ENCODE measurements at regions not wholly inside any gene's neighbourhood (a gene's known extent, or its start where the extent isn't known, plus 50 kb on each side); places are given as distances from the start of the nearest gene placed in this dataset.

DNA sequence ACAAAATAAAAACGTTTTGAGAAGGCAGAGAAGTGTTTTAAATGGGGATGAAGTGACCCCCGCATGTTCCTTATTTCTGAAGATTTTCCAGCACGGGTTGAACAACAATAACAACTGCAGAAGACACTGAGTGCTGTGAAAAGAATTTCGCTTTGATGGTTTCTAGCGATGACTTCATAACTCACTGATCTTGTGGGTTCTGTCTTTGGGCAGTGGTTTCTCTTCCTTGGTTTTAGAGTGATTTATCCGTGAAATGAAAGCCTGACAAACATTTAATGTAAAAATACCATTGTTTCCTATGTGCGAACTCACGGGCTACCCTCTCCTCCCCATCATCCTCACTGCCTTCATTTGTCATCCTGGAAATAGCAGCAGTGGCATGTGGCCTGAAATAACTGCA, 793.9 kb downstream of the QKI start:
- H3K18ac ChIP-seq (ENCODE audit: insufficient read length, low read depth, low read length), result no peak overlapping the region
- Mint-ChIP-seq H3K36me3 (ENCODE audit: insufficient read depth in 1 of 3, low read depth in 3 of 3) (peaks cover 9 to 39% (median 21%) of the 10 kb centered on the region in 3 experiments), H3K27ac (no peak overlapping the region), H3K9me3 (peaks cover 29 to 30% of the 10 kb centered on the region in 2 experiments), H3K4me1 (no peaks in the 10 kb centered on the region), H3K4me3 (no peak overlapping the region), H3K27me3 (ENCODE audit: low read depth) (no peaks in the 10 kb centered on the region)
- no CpG with 5 or more reads among the region's 8 CpGs for WGBS (ENCODE audit: extremely low coverage, insufficient read length, low lambda C conversion rate)
- no peaks in the 10 kb centered on the region for H3K79me1 ChIP-seq (ENCODE audit: insufficient read depth, low read depth, low read length, poor library complexity, severe bottlenecking)
- no peak overlapping the region for H2BK20ac ChIP-seq (ENCODE audit: low read depth, low read length, poor library complexity, severe bottlenecking)
- no peak overlapping the region for H3K56ac ChIP-seq (ENCODE audit: insufficient read length, low read depth, low read length)
- no peaks in the 10 kb centered on the region for H3K9me3 ChIP-seq (ENCODE audit: control insufficient read depth, low read depth, low read length)
- H3K4me1 ChIP-seq (ENCODE audit: insufficient read depth, low read length), result no peaks in the 10 kb centered on the region
- no peak overlapping the region for H4K5ac ChIP-seq (ENCODE audit: insufficient read length, low read depth, low read length)
- H4K20me1 ChIP-seq (ENCODE audit: control insufficient read depth, insufficient read depth, insufficient read length), result no peaks in the 10 kb centered on the region
- H3K14ac ChIP-seq (ENCODE audit: insufficient read depth, low read length), result no peak overlapping the region
- no peak overlapping the region for H3K4me2 ChIP-seq (ENCODE audit: insufficient read depth, insufficient read length, low read length)
- H4K8ac ChIP-seq (replicated peaks; ENCODE audit: insufficient read length, low read depth, low read length), result no peak overlapping the region
- no peaks in the 10 kb centered on the region for H3K27me3 ChIP-seq (ENCODE audit: insufficient read depth, low read length)
- no peak overlapping the region for H3T11ph ChIP-seq (ENCODE audit: low read length)
- no peak for TF ChIP-seq CTCF (conservative IDR thresholded peaks at IDR 0.05)
- H2AK5ac ChIP-seq (ENCODE audit: insufficient read length, low read length), result no peak overlapping the region
- no peak overlapping the region for H2AFZ ChIP-seq (ENCODE audit: low read length)
- no peak overlapping the region for H3K27ac ChIP-seq (ENCODE audit: insufficient read length, low read depth, low read length)
- DNase-seq, result no peak
- no peak overlapping the region for H2BK15ac ChIP-seq (ENCODE audit: low read depth, low read length)
- no peak overlapping the region for H3K23ac ChIP-seq (ENCODE audit: insufficient read length, low read depth, low read length)
- H2BK120ac ChIP-seq (ENCODE audit: low read depth, low read length, poor library complexity, severe bottlenecking), result no peak overlapping the region
- H3K79me2 ChIP-seq (ENCODE audit: insufficient read depth, low read length), result no peaks in the 10 kb centered on the region
- H3K23me2 ChIP-seq (ENCODE audit: insufficient read length, low read depth, low read length, poor library complexity, severe bottlenecking), result no peaks in the 10 kb centered on the region
- H3K4ac ChIP-seq (ENCODE audit: low read depth, low read length), result no peak overlapping the region
- no peak overlapping the region for H2BK5ac ChIP-seq (ENCODE audit: insufficient read length, low read length)
- no peak overlapping the region for H3K9ac ChIP-seq (ENCODE audit: extremely low read depth, insufficient read length, low read length)
- no peak overlapping the region for H2BK12ac ChIP-seq (ENCODE audit: insufficient read length, low read depth, low read length)
- H4K91ac ChIP-seq (ENCODE audit: insufficient read length, low read depth, low read length), result no peak overlapping the region

All from H9 (cell line).